ENCODE measurements at regions not wholly inside any gene's neighbourhood (a gene's known extent, or its start where the extent isn't known, plus 50 kb on each side); places are given as distances from the start of the nearest gene placed in this dataset.

GRCh38 chr5:32503261-32503660 lies 58.7 kb upstream of the ZFR start:
- DNase-seq, result no peak

DNA sequence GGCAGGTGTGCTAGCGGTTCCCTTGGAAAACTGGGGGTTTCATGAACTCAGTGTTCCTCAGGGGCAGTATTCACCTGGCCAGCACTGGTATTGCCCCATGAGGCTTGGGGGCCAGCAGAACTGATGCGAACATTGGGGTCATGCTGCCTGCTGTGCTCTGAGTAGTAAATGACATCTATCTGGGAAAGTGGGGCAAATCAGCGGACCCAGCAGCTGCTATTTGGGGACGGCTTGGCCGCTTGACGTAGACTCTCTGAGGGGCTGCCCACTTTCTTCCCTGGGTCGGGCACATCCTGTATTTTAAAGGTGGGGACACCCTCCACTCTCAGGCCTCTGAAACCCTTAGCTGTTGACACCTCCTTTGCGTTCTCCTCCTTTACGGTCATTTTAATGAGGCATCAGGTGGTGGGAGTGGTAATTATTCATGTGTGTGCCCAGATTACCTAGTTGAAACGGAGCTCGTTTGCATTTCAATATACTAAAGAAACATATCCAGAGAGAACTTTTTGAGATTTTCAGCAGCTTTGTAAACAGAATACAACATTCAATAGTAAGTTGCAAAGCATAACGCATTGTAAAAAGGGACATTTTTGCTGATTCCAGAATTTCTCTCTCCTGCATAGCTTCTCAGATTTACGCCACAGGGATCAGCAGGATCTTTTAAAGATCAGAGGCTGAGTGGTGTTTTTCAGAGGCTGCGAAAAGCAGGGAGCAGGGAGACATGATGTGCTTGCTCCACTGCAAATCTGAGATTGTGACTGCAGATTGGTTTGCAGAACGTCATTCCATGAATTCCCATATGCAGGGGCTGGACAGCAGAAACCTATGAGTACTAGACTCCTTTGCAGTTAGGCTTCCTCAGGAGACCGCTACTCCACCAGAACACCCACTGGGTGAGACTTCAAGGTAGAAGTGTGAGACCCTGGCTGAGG lies 56.8 kb upstream of the ZFR start:
- no peak for DNase-seq

GRCh38 chr5:32500181-32500580 lies 55.6 kb upstream of the ZFR start:
- no peak for DNase-seq

- DNase-seq, result no peak
Observed at GRCh38 chr5:32499261-32499660, 54.7 kb upstream of the ZFR start.

- no peak for DNase-seq
Observed at GRCh38 chr5:32498484-32498883, 53.9 kb upstream of the ZFR start.

DNA sequence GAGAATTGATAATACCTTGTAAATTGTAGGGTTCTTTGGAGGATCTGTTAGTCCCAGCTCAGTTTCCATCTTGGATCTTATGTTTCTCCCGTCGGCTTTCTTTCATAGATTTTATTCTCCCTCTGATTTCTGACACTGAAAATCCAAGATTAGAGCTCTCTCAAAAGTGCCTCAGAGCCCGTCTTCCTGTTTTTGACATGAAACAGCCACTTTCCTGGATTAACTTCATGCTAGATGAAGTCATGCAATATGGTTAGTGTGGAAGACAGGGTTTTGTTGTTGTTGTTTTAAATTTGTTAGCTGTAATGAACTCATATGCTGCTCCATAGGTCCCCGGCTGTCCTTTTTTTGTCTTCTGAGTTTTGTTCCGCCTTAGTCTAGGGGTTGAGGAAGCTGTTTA lies 51.6 kb upstream of the ZFR start:
- DNase-seq, result no peak

GRCh38 chr5:32494827-32495226 lies 50.3 kb upstream of the ZFR start:
- DNase-seq, result no peak

All from DMS 273 treated with DMSO at 0.1 percent for 48 hours (cell line).